ENCODE measurements at regions not wholly inside any gene's neighbourhood (a gene's known extent, or its start where the extent isn't known, plus 50 kb on each side); places are given as distances from the start of the nearest gene placed in this dataset.

- H3K4me3 ChIP-seq (ENCODE audit: extremely low read depth in 1 of 4, insufficient read depth in 2 of 4, low read depth in 3 of 4, low read length in 4 of 4) = no peak overlapping the region
- POLR2A ChIA-PET (ENCODE audit: partially characterized antibody) = no interaction called here
- no peak overlapping the region for H3K27ac ChIP-seq (ENCODE audit: low read depth, low read length)
- 72% methylated on average over 4 of the region's 4 CpGs; no CpG with 5 or more reads in 1 of the 2 experiments for WGBS, 2 experiments (ENCODE audit: extremely low coverage in 1 of 2, insufficient coverage in 1 of 2, insufficient read length in 1 of 2, insufficient replicate concordance in 2 of 2, low coverage in 1 of 2, low lambda C conversion rate in 2 of 2, missing lambda C conversion rate in 1 of 2)
- H3K9ac ChIP-seq (replicated peaks in 1 of 4; ENCODE audit: extremely low read depth in 1 of 4, low read depth in 3 of 4, low read length in 3 of 4) = no peak overlapping the region
- H4K8ac ChIP-seq (ENCODE audit: extremely low read depth, insufficient read depth, low read length) = no peak overlapping the region
- no peak overlapping the region for H2AK5ac ChIP-seq (ENCODE audit: low read depth, low read length)
- FAIRE-seq = peak; percentile 36
- no peaks in the 10 kb centered on the region; the same call in 1 of the 2 replicates for H3K23me2 ChIP-seq (ENCODE audit: low read depth, low read length)
- no peaks in the 10 kb centered on the region for H3K27me3 ChIP-seq (replicated peaks in 1 of 4; ENCODE audit: control insufficient read depth in 3 of 4, extremely low read depth in 1 of 4, insufficient read depth in 3 of 4, low read length in 3 of 4)
- no peak overlapping the region for H3K18ac ChIP-seq (ENCODE audit: extremely low read depth, low read length)
- no peak for TF ChIP-seq JUND (IDR thresholded peaks at IDR 0.05; ENCODE audit: low read length)
- peak in 2 of 3 experiments; percentile 31 to 68; a peak in 2 of 4 replicates for TF ChIP-seq CTCF (IDR thresholded peaks at IDR 0.05; ENCODE audit: control extremely low read depth in 1 of 3, insufficient read depth in 1 of 3, low read depth in 1 of 3, low read length in 3 of 3)
- no peak for TF ChIP-seq RXRA (IDR thresholded peaks at IDR 0.05; ENCODE audit: insufficient read depth, low read depth, low read length)
- no peak for TF ChIP-seq SP2 (IDR thresholded peaks at IDR 0.05; ENCODE audit: low read length)
- no peak for TF ChIP-seq RNF2 (IDR thresholded peaks at IDR 0.05; ENCODE audit: borderline replicate concordance, low read depth, low read length, missing control alignments, poor library complexity, severe bottlenecking)
- TF ChIP-seq EP300 (IDR thresholded peaks at IDR 0.05; ENCODE audit: borderline replicate concordance in 1 of 2, low read depth in 2 of 2, low read length in 2 of 2) = no peak
- TF ChIP-seq RBBP5 (IDR thresholded peaks at IDR 0.05; ENCODE audit: borderline replicate concordance, low read depth, low read length) = no peak
- peak; percentile 21 to 27; a peak in 2 of 4 replicates for TF ChIP-seq RAD21 (IDR thresholded peaks at IDR 0.05 in 1 of 2, conservative IDR thresholded peaks at IDR 0.05 in 1 of 2; ENCODE audit: low read depth in 2 of 2, low read length in 2 of 2)
- TF ChIP-seq PHF8 (conservative IDR thresholded peaks at IDR 0.05; ENCODE audit: low read depth, low read length) = no peak
- no peak for TF ChIP-seq SRF (IDR thresholded peaks at IDR 0.05; ENCODE audit: low read depth, low read length)
- CTCF ChIA-PET (ENCODE audit: partially characterized antibody) = interaction anchor here (0.6 to 20.5 kb wide), 17 partner anchors 9 to 387 kb away, joined by 3 to 285 read pairs (median 5); no protein-coding TSS in a partner anchor
- no peak overlapping the region for H3K23ac ChIP-seq (ENCODE audit: insufficient read length)
- DNase-seq (ENCODE audit: low read depth in 1 of 2, low spot score in 2 of 2) = no peak
- H3K56ac ChIP-seq (replicated peaks; ENCODE audit: insufficient read length, low read depth, low read length) = no peak overlapping the region
- no peaks in the 10 kb centered on the region for H4K20me1 ChIP-seq (replicated peaks in 1 of 2; ENCODE audit: control insufficient read depth in 1 of 2, insufficient read depth in 2 of 2, low read length in 2 of 2)
- H2AFZ ChIP-seq (ENCODE audit: low read length) = no peak overlapping the region
- H4K5ac ChIP-seq (ENCODE audit: insufficient read length, low read depth, low read length) = no peak overlapping the region
- no peak overlapping the region for H4K91ac ChIP-seq (replicated peaks; ENCODE audit: insufficient read length, low read length)
- no peaks in the 10 kb centered on the region for H3K4me1 ChIP-seq (replicated peaks in 1 of 4; ENCODE audit: control insufficient read depth in 3 of 4, insufficient read depth in 4 of 4, low read length in 3 of 4)
- no peak overlapping the region for H3K4me2 ChIP-seq (ENCODE audit: insufficient read depth in 1 of 2, low read depth in 2 of 2, low read length in 2 of 2)
- H2BK20ac ChIP-seq (ENCODE audit: low read length) = no peak overlapping the region
- H3K9me3 ChIP-seq (ENCODE audit: insufficient read depth in 2 of 2, low read depth in 1 of 2, low read length in 1 of 2) = no peaks in the 10 kb centered on the region
- no peak overlapping the region for H2BK15ac ChIP-seq (ENCODE audit: low read length)
- no peak overlapping the region for H3K4ac ChIP-seq (replicated peaks; ENCODE audit: insufficient read length, low read depth, low read length)
- 0 out of 2 replicates have a peak overlapping the region, but pooled peaks have one; percentile 9 for H2BK12ac ChIP-seq (ENCODE audit: low read depth, low read length)
- no peak overlapping the region for H2BK5ac ChIP-seq (ENCODE audit: low read depth, low read length)
- no peaks in the 10 kb centered on the region for H3K79me2 ChIP-seq (ENCODE audit: control insufficient read depth in 1 of 2, insufficient read depth in 2 of 2, low read length in 2 of 2)
- no peaks in the 10 kb centered on the region for H3K36me3 ChIP-seq (ENCODE audit: control insufficient read depth in 2 of 4, insufficient read depth in 4 of 4, low read length in 3 of 4)
- H2BK120ac ChIP-seq (replicated peaks; ENCODE audit: low read depth, low read length) = no peak overlapping the region
- H3K79me1 ChIP-seq (ENCODE audit: low read depth, low read length) = no peaks in the 10 kb centered on the region
- no peak overlapping the region for H3K14ac ChIP-seq (ENCODE audit: insufficient read length)
Observed at GRCh38 chr12:111274777-111275176, 94.1 kb downstream of the PHETA1 start.
